Sigmoid colon (tissue), 6 donors: ENCODE measurements at regions not wholly inside any gene's neighbourhood (a gene's known extent, or its start where the extent isn't known, plus 50 kb on each side); places are given as distances from the start of the nearest gene placed in this dataset.

Experiments used
- DNase-seq: peaks from one replicate; pipeline ENCODE4 v3.0.0-alpha.2; 2019
- H3K27ac ChIP-seq, 4 donors: fragments of 200-600 bp; sonication (generic); one replicate each; pipeline ENCODE4 v1.5.1; 2016 to 2019; ENCODE audit warnings: mild to moderate bottlenecking in 1 of 4
- H3K27me3 ChIP-seq, 3 donors: fragments of 200-600 bp; sonication (generic); one replicate each; pipeline ENCODE4 v1.5.1; 2019; ENCODE audit warnings: mild to moderate bottlenecking in 1 of 3
- H3K36me3 ChIP-seq, 4 donors: fragments of 200-600 bp; sonication (generic); one replicate each; pipeline ENCODE4 v1.5.1; 2016 to 2019
- H3K4me1 ChIP-seq, 4 donors: fragments of 200-600 bp; sonication (generic); one replicate each; pipeline ENCODE4 v1.5.1; 2017 to 2019
- H3K4me3 ChIP-seq, 4 donors: fragments of 200-600 bp; sonication (generic); one replicate each; pipeline ENCODE4 v1.5.1; 2017 to 2019; ENCODE audit warnings: mild to moderate bottlenecking in 2 of 4, moderate library complexity in 1 of 4
- H3K9me3 ChIP-seq, 4 donors: fragments of 200-600 bp in 3 of 4; sonication (generic) in 3 of 4; one replicate each; pipeline versions ENCODE4 v1.5.1 to v1.6.1; 2013 to 2019
- CTCF ChIP-seq, 4 experiments: fragments of 450-650 bp in 3 of 4; fragments of 200-600 bp in 1 of 4; IDR thresholded peaks; one replicate each; pipeline ENCODE4 v1.5.1; 2016 to 2019; ENCODE audit warnings: antibody characterized with exemption in 4 of 4, mild to moderate bottlenecking in 3 of 4, moderate library complexity in 2 of 4
- EP300 ChIP-seq, 4 donors: sonication (generic); formaldehyde crosslinking; IDR thresholded peaks; one replicate each; pipeline ENCODE4 v1.6.1; 2017; ENCODE audit warnings: antibody characterized with exemption in 4 of 4
- POLR2A ChIP-seq, 2 donors: fragments of 450-650 bp; IDR thresholded peaks; one replicate each; pipeline ENCODE4 v1.6.1; 2016; ENCODE audit warnings: antibody characterized with exemption in 2 of 2, mild to moderate bottlenecking in 2 of 2, moderate library complexity in 2 of 2
- POLR2AphosphoS5 ChIP-seq, 4 donors: sonication (generic); formaldehyde crosslinking; IDR thresholded peaks; one replicate each; pipeline ENCODE4 v1.6.1; 2017; ENCODE audit warnings: antibody characterized with exemption in 4 of 4
- WGBS, 2 donors: extraction: QIAGEN DNeasy Blood & Tissue Kit; methylation state at CpG; one replicate each; pipeline ENCODE4 v1.1.7; 2013; 5-methylcytosine and 5-hydroxymethylcytosine counted together
- intact Hi-C: fragments of 100-400 bp; cut with DNase I; formaldehyde crosslinking; loops from one replicate; pipeline ENCODE4 v1.15.1; 2023
- donor health status: healthy with polysubstance abuse.
- donor health status: healthy.

- no peak overlapping the region for H3K27ac ChIP-seq
- H3K4me3 ChIP-seq: no peak overlapping the region
- no peaks in the 10 kb centered on the region for H3K4me1 ChIP-seq
- H3K36me3 ChIP-seq: no peaks in the 10 kb centered on the region
- no peaks in the 10 kb centered on the region for H3K9me3 ChIP-seq
- DNase-seq: no peak
- intact Hi-C loops: no loop called here
- TF ChIP-seq CTCF (IDR thresholded peaks at IDR 0.05) (no peak), EP300 (IDR thresholded peaks at IDR 0.05) (no peak), POLR2A (IDR thresholded peaks at IDR 0.05) (no peak), POLR2AphosphoS5 (IDR thresholded peaks at IDR 0.05) (no peak)
- H3K27me3 ChIP-seq: no peaks in the 10 kb centered on the region
- 81 to 94% methylated on average over 4 of the region's 4 CpGs for WGBS, 2 donors
Observed at GRCh38 chr5:68411161-68411560, 195.6 kb downstream of the PIK3R1 start.

- 40 to 63% methylated on average over 4 of the region's 4 CpGs for WGBS, 2 donors
- no peak overlapping the region for H3K4me3 ChIP-seq
- intact Hi-C loops: no loop called here
- H3K36me3 ChIP-seq: no peaks in the 10 kb centered on the region
- DNase-seq: no peak
- H3K9me3 ChIP-seq: no peaks in the 10 kb centered on the region
- TF ChIP-seq CTCF (IDR thresholded peaks at IDR 0.05) (no peak), POLR2AphosphoS5 (IDR thresholded peaks at IDR 0.05) (no peak), EP300 (IDR thresholded peaks at IDR 0.05) (no peak), POLR2A (IDR thresholded peaks at IDR 0.05) (no peak)
- H3K4me1 ChIP-seq: peaks cover 0 to 23% (median 16%) of the 10 kb centered on the region in 4 donors
- H3K27ac ChIP-seq: no peak overlapping the region
- no peaks in the 10 kb centered on the region for H3K27me3 ChIP-seq
Observed at GRCh38 chr5:68415177-68416085, 199.9 kb downstream of the PIK3R1 start.

GRCh38 chr5:68416714-68417113 is 201.2 kb downstream of the PIK3R1 start:
- Histone ChIP-seq H3K27me3 (no peaks in the 10 kb centered on the region), H3K36me3 (no peaks in the 10 kb centered on the region), H3K27ac (no peak overlapping the region), H3K4me1 (peaks cover 0 to 27% (median 16%) of the 10 kb centered on the region in 4 donors), H3K9me3 (no peaks in the 10 kb centered on the region), H3K4me3 (no peak overlapping the region)
- WGBS, 2 donors: 99 to 100% methylated on average over 1 of the region's 1 CpG
- intact Hi-C loops: no loop called here
- DNase-seq: no peak
- TF ChIP-seq CTCF (IDR thresholded peaks at IDR 0.05) (no peak), POLR2A (IDR thresholded peaks at IDR 0.05) (no peak), POLR2AphosphoS5 (IDR thresholded peaks at IDR 0.05) (no peak), EP300 (IDR thresholded peaks at IDR 0.05) (no peak)

GRCh38 chr5:68418201-68418600 is 202.6 kb downstream of the PIK3R1 start:
- Histone ChIP-seq H3K4me1 (peaks cover 0 to 27% (median 16%) of the 10 kb centered on the region in 4 donors), H3K27ac (peak overlapping the region in 2 of 4 donors; percentile 4 to 38), H3K9me3 (no peaks in the 10 kb centered on the region), H3K27me3 (no peaks in the 10 kb centered on the region), H3K4me3 (no peak overlapping the region), H3K36me3 (no peaks in the 10 kb centered on the region)
- intact Hi-C loops: no loop called here
- WGBS, 2 donors: 92% methylated on average over 3 of the region's 3 CpGs
- TF ChIP-seq CTCF (IDR thresholded peaks at IDR 0.05): no peak
- peak in 1 of 4 donors; percentile 9 for TF ChIP-seq POLR2AphosphoS5 (IDR thresholded peaks at IDR 0.05)
- peak; percentile 64 for DNase-seq
